ENCODE measurements at regions not wholly inside any gene's neighbourhood (a gene's known extent, or its start where the extent isn't known, plus 50 kb on each side); places are given as distances from the start of the nearest gene placed in this dataset.
A peak's percentile ranks its signal among the peaks of the same experiment; 100 is the strongest.
"Not testable (repeated sequence)": the region's sequence is repeated elsewhere in the genome, so short reads cannot be mapped to it uniquely, and the experiment has no call there.

GRCh38 chr5:138702166-138703077, 50.8 kb upstream of the CTNNA1 start:
- DNase-seq = no peak

- no peak for DNase-seq
Measured at GRCh38 chr5:138701678-138702077, 51.5 kb upstream of the CTNNA1 start.

GRCh38 chr5:138700581-138701362, 52.5 kb upstream of the CTNNA1 start:
- DNase-seq = no peak

GRCh38 chr5:138699482-138699881, 53.7 kb upstream of the CTNNA1 start:
- DNase-seq = no peak

GRCh38 chr5:138698713-138699112, 54.5 kb upstream of the CTNNA1 start:
- DNase-seq = no peak

- DNase-seq = no peak
Measured at GRCh38 chr5:138697720-138698360, 55.4 kb upstream of the CTNNA1 start.

GRCh38 chr5:138696501-138696900, 56.7 kb upstream of the CTNNA1 start:
- no peak for DNase-seq

GRCh38 chr5:138695781-138696180, 57.4 kb upstream of the CTNNA1 start:
- DNase-seq = no peak

- DNase-seq = no peak
Measured at GRCh38 chr5:138694146-138694545, 59.1 kb upstream of the CTNNA1 start.

- DNase-seq = no peak
Measured at GRCh38 chr5:138692370-138692769, 60.9 kb upstream of the CTNNA1 start.

GRCh38 chr5:138686668-138687067, 66.6 kb upstream of the CTNNA1 start:
- no peak for DNase-seq

- DNase-seq = no peak
Measured at GRCh38 chr5:138685193-138685745, 68.0 kb upstream of the CTNNA1 start.

GRCh38 chr5:138682462-138682861, 70.8 kb upstream of the CTNNA1 start:
- DNase-seq = not testable (repeated sequence)

- DNase-seq = not testable (repeated sequence)
Measured at GRCh38 chr5:138678826-138679225, 74.4 kb upstream of the CTNNA1 start.

- DNase-seq = no peak
Measured at GRCh38 chr5:138677782-138678181, 75.4 kb upstream of the CTNNA1 start.

GRCh38 chr5:138676556-138677193, 76.5 kb upstream of the CTNNA1 start:
- no peak for DNase-seq

- DNase-seq = no peak
Measured at GRCh38 chr5:138676002-138676401, 77.2 kb upstream of the CTNNA1 start.

- DNase-seq = peak; percentile 41
Measured at GRCh38 chr5:138668451-138669380, 84.5 kb upstream of the CTNNA1 start.

GRCh38 chr5:138667782-138668331, 85.4 kb upstream of the CTNNA1 start:
- DNase-seq = not testable (repeated sequence)

GRCh38 chr5:138666226-138666742, 86.9 kb upstream of the CTNNA1 start:
- DNase-seq = no peak

GRCh38 chr5:138665261-138665660, 88.0 kb upstream of the CTNNA1 start:
- DNase-seq = no peak
